K562 (cell line): ENCODE measurements at regions not wholly inside any gene's neighbourhood (a gene's known extent, or its start where the extent isn't known, plus 50 kb on each side); places are given as distances from the start of the nearest gene placed in this dataset.

Experiments used
- ATAC-seq: fragments of 200-7000 bp; cut with Tn5 transposase; 3 replicates; pipeline ENCODE4 v1.9.1; 2020; ENCODE audit warnings: moderate library complexity
- BruUV-seq: library from RNA; stranded (reverse); fragments of 400-500 nt; replicated peaks from 2 replicates; lab custom pipeline; 2021; lab: Mats Ljungman, UMichigan
- CTCF ChIA-PET: fragments of 300-600 bp; formaldehyde crosslinking; extraction: SDS; loops from one replicate; lab custom pipeline; 2021; ENCODE audit warnings: low intra/inter-chr PET ratio; lab: Yijun Ruan, JAX
- POLR2A ChIA-PET: fragments of 300-600, 350-650 bp; sonication (Branson Sonifier 250); formaldehyde crosslinking; extraction: SDS; loops from one replicate; lab custom pipeline; 2021; ENCODE audit warnings: antibody characterized with exemption, inconsistent platforms; lab: Yijun Ruan, JAX
- DNase-seq, 4 experiments: peaks; one replicate each; pipeline versions ENCODE4 v3.0.0 to v3.0.0-alpha.2; 2011 to 2018; ENCODE audit warnings: low spot score in 3 of 4, mixed read lengths in 3 of 4; ENCODE audit errors: extremely low read depth in 1 of 4
- FAIRE-seq: peaks from 2 replicates; lab custom pipeline; 2011; peaks lifted over from hg19 to GRCh38; lab: Jason Lieb, UNC
- H2AFZ ChIP-seq: 2 replicates; pipeline ENCODE4 v1.6.0; 2011; ENCODE audit warnings: low read depth, low read length, control low read depth, inconsistent platforms
- H3K27ac ChIP-seq: fragments of 200-600 bp; 3 replicates; pipeline ENCODE4 v1.8.0; 2011; ENCODE audit warnings: low read depth, mild to moderate bottlenecking, control low read depth, inconsistent platforms, low read length, moderate library complexity, mixed read lengths; ENCODE audit errors: extremely low read depth
- H3K27me3 ChIP-seq, 2 experiments: fragments of 300-600 bp in 1 of 2; 2 replicates in 1 of 2; 3 replicates in 1 of 2; pipeline versions ENCODE4 v1.6.0 to v1.8.0; 2011; ENCODE audit warnings: inconsistent platforms in 2 of 2, low read length in 2 of 2, mild to moderate bottlenecking in 1 of 2, mixed read lengths in 1 of 2, moderate library complexity in 1 of 2; ENCODE audit not compliant: control insufficient read depth in 2 of 2, insufficient read depth in 2 of 2
- H3K36me3 ChIP-seq: fragments of 300-600 bp; 3 replicates; pipeline ENCODE4 v1.8.0; 2011; ENCODE audit warnings: mild to moderate bottlenecking, low read length, inconsistent platforms; ENCODE audit not compliant: control insufficient read depth, insufficient read depth
- H3K4me1 ChIP-seq, 2 experiments: fragments of 200-600 bp in 1 of 2; replicated peaks in 1 of 2; 2 replicates in 1 of 2; 3 replicates in 1 of 2; pipeline versions ENCODE4 v1.5.1 to v1.8.0; 2011; ENCODE audit warnings: inconsistent platforms in 2 of 2, low read length in 2 of 2, mild to moderate bottlenecking in 1 of 2, mixed read lengths in 1 of 2, moderate library complexity in 1 of 2; ENCODE audit not compliant: control insufficient read depth in 2 of 2, insufficient read depth in 2 of 2
- H3K4me2 ChIP-seq: 2 replicates; pipeline ENCODE4 v1.6.1; 2011; ENCODE audit warnings: low read length, control low read depth, inconsistent platforms, mixed read lengths; ENCODE audit not compliant: insufficient read depth
- H3K4me3 ChIP-seq: fragments of 200-600 bp; sonication (generic), shearing (Covaris generic); 2 replicates; pipeline ENCODE4 v1.5.1; 2016; ENCODE audit warnings: control low read depth, inconsistent platforms
- H3K79me2 ChIP-seq: fragments of 200-600 bp; 3 replicates; pipeline ENCODE4 v1.8.0; 2011; ENCODE audit warnings: low read length, inconsistent platforms; ENCODE audit not compliant: control insufficient read depth, insufficient read depth
- H3K9ac ChIP-seq, 2 experiments: 2 replicates each; pipeline versions ENCODE4 v1.6.0 to v1.6.1; 2011; ENCODE audit warnings: low read depth in 2 of 2, low read length in 2 of 2, control low read depth in 1 of 2, inconsistent platforms in 1 of 2, mild to moderate bottlenecking in 1 of 2, mixed read lengths in 1 of 2; ENCODE audit not compliant: insufficient read depth in 1 of 2
- H3K9me1 ChIP-seq: one replicate; pipeline ENCODE4 v1.6.0; 2011; ENCODE audit warnings: inconsistent platforms, mild to moderate bottlenecking, low read length, moderate library complexity; ENCODE audit not compliant: control insufficient read depth, insufficient read depth
- H3K9me3 ChIP-seq: replicated peaks from 2 replicates; pipeline ENCODE4 v1.5.1; 2011; ENCODE audit warnings: low read depth, low read length, inconsistent platforms; ENCODE audit not compliant: control insufficient read depth, insufficient read depth
- H4K20me1 ChIP-seq: replicated peaks from 2 replicates; pipeline ENCODE4 v1.6.1; 2011; ENCODE audit warnings: low read length, inconsistent platforms, mixed read lengths; ENCODE audit not compliant: control insufficient read depth, insufficient read depth
- CBX5 ChIP-seq: IDR thresholded peaks from 2 replicates; pipeline ENCODE4 v1.6.1; 2014; ENCODE audit warnings: low read depth, borderline replicate concordance
- COPS2 ChIP-seq: fragments of 450-650 bp; conservative IDR thresholded peaks from 2 replicates; pipeline ENCODE4 v1.6.1; 2016; ENCODE audit warnings: mild to moderate bottlenecking, moderate library complexity
- CSDE1 ChIP-seq, 2 experiments: fragments of 450-650 bp; IDR thresholded peaks; 2 replicates each; pipeline ENCODE4 v1.6.1; 2016; ENCODE audit warnings: mild to moderate bottlenecking in 1 of 2
- GTF2E2 ChIP-seq: fragments of 200-800 bp; sonication (Bioruptor generic); IDR thresholded peaks from 2 replicates; pipeline ENCODE4 v1.6.1; 2016; ENCODE audit warnings: missing genetic modification characterization, missing compliant biosample characterization
- NFYB ChIP-seq: IDR thresholded peaks from 2 replicates; pipeline ENCODE4 v1.6.1; 2011; ENCODE audit warnings: mild to moderate bottlenecking, moderate library complexity; ENCODE audit not compliant: insufficient read length; ENCODE audit errors: extremely low read depth
- RBFOX2 ChIP-seq: fragments of 200-400 bp; formaldehyde crosslinking; IDR thresholded peaks from 2 replicates; pipeline ENCODE4 v1.6.1; 2017; ENCODE audit warnings: low read depth, mild to moderate bottlenecking, low read length, moderate library complexity
- RBM14 ChIP-seq: fragments of 200-400 bp; formaldehyde crosslinking; IDR thresholded peaks from 2 replicates; pipeline ENCODE4 v1.6.1; 2018; ENCODE audit warnings: low read depth, mild to moderate bottlenecking, low read length, moderate library complexity, borderline replicate concordance; ENCODE audit not compliant: insufficient read depth
- RBM34 ChIP-seq: fragments of 200-400 bp; formaldehyde crosslinking; IDR thresholded peaks from 2 replicates; pipeline ENCODE4 v1.6.1; 2018; ENCODE audit warnings: low read length, borderline replicate concordance; ENCODE audit not compliant: insufficient read depth
- SMAD4 ChIP-seq: fragments of 250-450 bp; sonication (Bioruptor Pico); conservative IDR thresholded peaks from 2 replicates; pipeline ENCODE4 v1.8.0; 2021; ENCODE audit warnings: inconsistent platforms, mild to moderate bottlenecking, moderate library complexity
- TCF7 ChIP-seq: sonication (generic); IDR thresholded peaks from 2 replicates; pipeline ENCODE4 v1.6.1; 2016; ENCODE audit warnings: antibody characterized with exemption, borderline replicate concordance
- ZNF175 ChIP-seq: fragments of 200-800 bp; sonication (Bioruptor generic); IDR thresholded peaks from 2 replicates; pipeline ENCODE4 v1.6.1; 2016; ENCODE audit warnings: low read depth, mild to moderate bottlenecking, missing genetic modification characterization, missing compliant biosample characterization
- ZNF274 ChIP-seq: IDR thresholded peaks from 2 replicates; pipeline ENCODE4 v1.6.1; 2011; ENCODE audit warnings: low read depth, mild to moderate bottlenecking, low read length, moderate library complexity, borderline replicate concordance
- ZNF75A ChIP-seq: fragments of 450-650 bp; formaldehyde crosslinking; IDR thresholded peaks from 2 replicates; pipeline ENCODE4 v1.4.0; 2020; ENCODE audit warnings: mild to moderate bottlenecking
- WGBS: fragments of 100-300 bp; shearing (Covaris generic); methylation state at CpG from one replicate; pipeline ENCODE4 v1.1.6; 2016; ENCODE audit warnings: low coverage, mixed read lengths; ENCODE audit not compliant: insufficient coverage; ENCODE audit errors: missing lambda C conversion rate; 5-methylcytosine and 5-hydroxymethylcytosine counted together
- in situ Hi-C: fragments of 300-500 bp; cut with MboI; formaldehyde crosslinking; loops from 4 replicates; pipeline ENCODE4 v1.15.0; 2018; ENCODE audit warnings: inconsistent platforms, mixed read lengths
- intact Hi-C: fragments of 100-400 bp; cut with micrococcal nuclease; formaldehyde crosslinking; loops from 2 replicates; pipeline ENCODE4 v1.14.2; 2022
- TF ChIP-seq, protein P1 (sequence below): fragments of 450-650 bp; conservative IDR thresholded peaks from 2 replicates; pipeline ENCODE4 v1.6.1; 2016; ENCODE audit warnings: missing genetic modification characterization, low read depth, mild to moderate bottlenecking, control low read depth, missing compliant biosample characterization

DNA sequence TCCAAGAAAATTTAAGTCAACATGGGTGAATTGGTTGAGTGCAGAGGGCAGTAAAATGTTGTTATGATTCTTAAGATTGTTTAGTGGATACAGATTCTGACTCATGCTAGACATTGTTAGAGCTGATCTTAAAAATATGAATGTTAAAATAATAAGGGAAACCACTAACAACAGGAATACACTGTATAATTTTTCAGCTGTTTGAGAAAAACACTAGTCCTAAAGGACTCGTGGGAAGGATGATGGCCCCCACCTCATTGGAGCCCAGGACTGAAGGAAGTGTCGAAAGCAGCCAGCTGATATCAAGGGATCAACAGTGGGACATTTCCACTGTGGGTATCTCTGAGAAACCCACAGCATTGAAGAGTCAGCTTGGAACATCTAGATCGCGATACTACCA, 82.9 kb upstream of the SCAF11 start:
- in situ Hi-C loops (no loop called here), intact Hi-C loops (loop anchor here (2.0 to 5.0 kb wide), 2 partner anchors 51 to 949 kb away; no protein-coding TSS in a partner anchor)
- 5% methylated on average over 4 of the region's 4 CpGs for WGBS

More for the DNA sequence above, 82.9 kb upstream of the SCAF11 start:
- Histone ChIP-seq H3K9ac (no peak overlapping the region), H3K79me2 (no peaks in the 10 kb centered on the region), H4K20me1 (no peaks in the 10 kb centered on the region), H3K9me3 (no peaks in the 10 kb centered on the region; the same call in 1 of the 2 replicates), H3K27me3 (no peaks in the 10 kb centered on the region; a peak in 1 of 5 replicates), H3K36me3 (no peaks in the 10 kb centered on the region), H3K27ac (no peak overlapping the region), H2AFZ (peak overlapping the region; percentile 28; the same call in 1 of the 2 replicates), H3K4me1 (no peaks in the 10 kb centered on the region)
- BruUV-seq, result no TSS peak
- ATAC-seq, result no peak
- POLR2A ChIA-PET, result no interaction called here
- TF ChIP-seq SMAD4 (no peak), RBM14 (no peak), NFYB (no peak), CSDE1 (IDR thresholded peaks at IDR 0.05) (no peak), TCF7 (no peak), COPS2 (no peak), ZNF175 (CRISPR knock-in tag) (no peak), ZNF274 (no peak), RBFOX2 (no peak), ZNF75A (CRISPR knock-in tag) (no peak), GTF2E2 (tag) (no peak), CBX5 (no peak), RBM34 (no peak)
- TF ChIP-seq, protein P1, sequence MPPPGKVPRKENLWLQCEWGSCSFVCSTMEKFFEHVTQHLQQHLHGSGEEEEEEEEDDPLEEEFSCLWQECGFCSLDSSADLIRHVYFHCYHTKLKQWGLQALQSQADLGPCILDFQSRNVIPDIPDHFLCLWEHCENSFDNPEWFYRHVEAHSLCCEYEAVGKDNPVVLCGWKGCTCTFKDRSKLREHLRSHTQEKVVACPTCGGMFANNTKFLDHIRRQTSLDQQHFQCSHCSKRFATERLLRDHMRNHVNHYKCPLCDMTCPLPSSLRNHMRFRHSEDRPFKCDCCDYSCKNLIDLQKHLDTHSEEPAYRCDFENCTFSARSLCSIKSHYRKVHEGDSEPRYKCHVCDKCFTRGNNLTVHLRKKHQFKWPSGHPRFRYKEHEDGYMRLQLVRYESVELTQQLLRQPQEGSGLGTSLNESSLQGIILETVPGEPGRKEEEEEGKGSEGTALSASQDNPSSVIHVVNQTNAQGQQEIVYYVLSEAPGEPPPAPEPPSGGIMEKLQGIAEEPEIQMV (tag), result no peak
- TF ChIP-seq, all 486 proteins: peak for 0
- FAIRE-seq (no peak), DNase-seq (no peak)
- H3K9me1 ChIP-seq, result no peaks in the 10 kb centered on the region
- H3K4me2 ChIP-seq, result no peak overlapping the region
- no peak overlapping the region for H3K4me3 ChIP-seq
- CTCF ChIA-PET, result no interaction called here
